AG04449 (cell line): ENCODE measurements at regions not wholly inside any gene's neighbourhood (a gene's known extent, or its start where the extent isn't known, plus 50 kb on each side); places are given as distances from the start of the nearest gene placed in this dataset.
"Not testable (repeated sequence)": the region's sequence is repeated elsewhere in the genome, so short reads cannot be mapped to it uniquely, and the experiment has no call there.

Source experiments
- CTCF ChIA-PET: fragments of 350-600 bp; formaldehyde crosslinking; extraction: SDS; loops from one replicate; lab custom pipeline; 2021; ENCODE audit warnings: antibody characterized with exemption; lab: Yijun Ruan, JAX
- POLR2A ChIA-PET: fragments of 400-600, 350-600 bp; formaldehyde crosslinking; extraction: SDS; loops from one replicate; lab custom pipeline; 2020; ENCODE audit warnings: antibody characterized with exemption, inconsistent platforms; lab: Yijun Ruan, JAX
- DNase-seq: peaks from one replicate; pipeline ENCODE4 v3.0.0-alpha.2; 2010; ENCODE audit warnings: low read depth, low spot score
- H3K4me3 ChIP-seq: 2 replicates; pipeline ENCODE4 v1.5.1; 2011; ENCODE audit warnings: low read depth, mild to moderate bottlenecking, control low read depth, low read length
- CTCF ChIP-seq: IDR thresholded peaks from one replicate; pipeline ENCODE4 v1.5.1; 2011; ENCODE audit warnings: mild to moderate bottlenecking, moderate library complexity, low read length, control low read depth, inconsistent platforms; ENCODE audit not compliant: insufficient read depth; ENCODE audit errors: missing control alignments

DNA sequence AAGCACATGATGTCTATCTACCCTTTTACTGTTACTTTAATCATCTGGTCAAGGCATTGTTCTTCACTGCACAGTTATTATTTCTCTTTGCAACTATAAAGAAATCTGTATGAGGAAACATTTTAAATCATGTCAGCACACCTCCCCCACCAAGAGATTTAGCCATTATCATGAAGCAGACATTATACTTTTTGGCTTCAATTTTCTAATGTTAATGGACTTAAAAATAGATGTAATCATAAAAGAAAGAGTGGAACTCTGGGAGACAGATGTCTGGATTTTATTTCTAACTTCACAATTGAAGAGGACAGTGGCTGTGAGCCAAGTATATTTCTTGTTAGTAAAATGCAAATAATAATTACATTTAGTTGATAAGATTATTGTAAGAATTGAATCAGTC, 932.4 kb downstream of the TAF11L14 start:
- H3K4me3 ChIP-seq, result no peak overlapping the region
- CTCF ChIA-PET, result no interaction called here
- POLR2A ChIA-PET, result no interaction called here
- TF ChIP-seq CTCF, result no peak
- no peak for DNase-seq

- ChIA-PET POLR2A (no interaction called here), CTCF (no interaction called here)
- no peak for TF ChIP-seq CTCF
- no peak overlapping the region for H3K4me3 ChIP-seq
- no peak for DNase-seq
Measured at GRCh38 chr5:18576586-18576985, 942.3 kb downstream of the TAF11L14 start.

DNA sequence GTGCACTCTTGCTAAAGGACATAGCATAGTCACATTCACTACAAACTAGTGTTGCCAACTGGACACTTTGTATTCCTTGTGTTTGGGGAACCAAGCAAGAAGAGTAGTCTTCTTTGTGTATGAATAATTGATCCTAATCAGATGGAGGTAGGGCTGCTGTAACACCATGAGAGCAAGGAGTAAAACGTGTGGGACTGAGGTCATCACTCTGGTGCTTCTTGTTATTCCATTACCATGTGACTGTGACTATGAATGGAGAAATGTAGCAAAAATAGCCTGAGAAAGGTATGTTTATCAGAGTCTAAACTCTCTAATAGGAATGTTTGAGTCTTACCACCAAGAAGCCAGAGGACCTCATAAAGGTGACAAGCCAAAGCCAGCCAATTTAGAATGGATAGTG, 966.9 kb downstream of the TAF11L14 start:
- no peak for TF ChIP-seq CTCF
- CTCF ChIA-PET, result no interaction called here
- DNase-seq, result no peak

GRCh38 chr5:18602402-18602801, 968.1 kb downstream of the TAF11L14 start:
- ChIA-PET POLR2A (no interaction called here), CTCF (no interaction called here)
- no peak for TF ChIP-seq CTCF
- DNase-seq, result no peak
- H3K4me3 ChIP-seq, result no peak overlapping the region

More for the DNA sequence above, 966.9 kb downstream of the TAF11L14 start:
- POLR2A ChIA-PET, result no interaction called here
- H3K4me3 ChIP-seq, result no peak overlapping the region

DNA sequence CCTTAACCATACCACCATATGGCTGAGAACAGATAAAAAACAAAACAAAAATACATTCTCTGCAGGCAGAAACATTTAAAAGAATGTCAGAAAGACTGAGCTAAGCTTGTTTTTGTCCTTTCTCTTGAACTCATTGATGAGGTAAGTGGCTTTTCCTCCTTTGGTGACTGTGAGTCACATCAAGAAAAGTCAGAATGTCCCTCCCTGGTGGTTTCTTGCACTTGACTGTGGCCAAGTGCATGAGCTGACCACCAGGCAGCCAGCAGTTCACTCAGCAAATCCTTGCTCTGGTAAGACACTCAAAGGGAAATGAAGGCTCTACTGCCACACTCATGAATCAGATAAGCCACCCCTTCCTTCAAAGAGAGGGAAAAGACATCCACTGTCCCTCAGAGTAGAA, 970.9 kb downstream of the TAF11L14 start:
- POLR2A ChIA-PET, result no interaction called here
- CTCF ChIA-PET, result no interaction called here
- no peak overlapping the region for H3K4me3 ChIP-seq
- DNase-seq, result no peak
- no peak for TF ChIP-seq CTCF

- ChIA-PET CTCF (no interaction called here), POLR2A (no interaction called here)
- TF ChIP-seq CTCF, result no peak
- no peak for DNase-seq
- H3K4me3 ChIP-seq, result no peak overlapping the region
Measured at GRCh38 chr5:18607570-18607969, 973.3 kb downstream of the TAF11L14 start.

DNA sequence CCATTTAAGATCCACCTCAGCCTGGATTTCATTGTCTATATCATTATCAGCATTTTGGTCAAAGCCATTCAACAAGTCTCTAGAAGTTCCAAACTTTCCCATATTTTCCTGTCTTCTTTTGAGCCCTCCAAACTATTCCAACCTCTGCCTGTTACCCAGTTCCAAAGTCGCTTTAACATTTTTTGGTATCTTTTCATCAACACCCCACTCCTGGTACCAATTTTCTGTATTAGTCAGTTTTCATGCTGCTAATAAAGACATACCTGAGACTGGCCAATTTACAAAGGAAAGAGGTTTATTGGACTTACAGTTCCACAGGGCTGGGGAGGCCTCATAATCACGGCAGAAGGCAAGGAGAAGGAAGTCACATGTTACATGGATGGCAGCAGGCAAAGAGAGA, 982.9 kb downstream of the TAF11L14 start:
- DNase-seq, CTCF ChIA-PET, POLR2A ChIA-PET, H3K4me3 ChIP-seq: not testable (repeated sequence)
